Panc1 (cell line): ENCODE measurements at regions not wholly inside any gene's neighbourhood (a gene's known extent, or its start where the extent isn't known, plus 50 kb on each side); places are given as distances from the start of the nearest gene placed in this dataset.
"Not testable (repeated sequence)": the region's sequence is repeated elsewhere in the genome, so short reads cannot be mapped to it uniquely, and the experiment has no call there.

Source experiments
- CTCF ChIP-seq: fragments of 450-650 bp; IDR thresholded peaks from 2 replicates; pipeline ENCODE4 v1.5.1; 2017; ENCODE audit warnings: mild to moderate bottlenecking
- POLR2AphosphoS5 ChIP-seq: IDR thresholded peaks from 2 replicates; pipeline ENCODE4 v1.6.1; 2012; ENCODE audit warnings: mild to moderate bottlenecking, low read depth, low read length, moderate library complexity
- REST ChIP-seq, 2 experiments: IDR thresholded peaks; 2 replicates each; pipeline ENCODE4 v1.6.1; 2011 to 2012; ENCODE audit warnings: low read depth in 2 of 2, control low read depth in 1 of 2, low read length in 1 of 2, mild to moderate bottlenecking in 1 of 2, moderate library complexity in 1 of 2; ENCODE audit not compliant: insufficient read depth in 1 of 2

- TF ChIP-seq CTCF; REST (IDR thresholded peaks at IDR 0.05; ENCODE audit: insufficient read depth in 1 of 2, low read depth in 2 of 2, low read length in 1 of 2); POLR2AphosphoS5: not testable (repeated sequence)
Observed at GRCh38 chr5:23907-24306, 68.1 kb upstream of the PLEKHG4B start.
